IMR-90 (cell line): ENCODE measurements at regions not wholly inside any gene's neighbourhood (a gene's known extent, or its start where the extent isn't known, plus 50 kb on each side); places are given as distances from the start of the nearest gene placed in this dataset.

ENCODE experiments used
- ATAC-seq: fragments of 200-7000 bp; cut with Tn5 transposase; 2 replicates; pipeline ENCODE4 v1.9.1; 2020; ENCODE audit warnings: low read depth, mild to moderate bottlenecking, moderate library complexity
- BruUV-seq: library from RNA; stranded (reverse); fragments of 400-500 nt; replicated peaks from 2 replicates; lab custom pipeline; 2021; lab: Mats Ljungman, UMichigan
- CTCF ChIA-PET: fragments of 300-600 bp; formaldehyde crosslinking; extraction: SDS; loops from one replicate; lab custom pipeline; 2021; ENCODE audit warnings: antibody characterized with exemption; lab: Yijun Ruan, JAX
- POLR2A ChIA-PET: fragments of 300-600 bp; sonication (Branson Sonifier 250); formaldehyde crosslinking; loops from one replicate; lab custom pipeline; 2022; ENCODE audit warnings: antibody characterized with exemption; ENCODE audit not compliant: unreplicated experiment; lab: Charles Lee
- DNase-seq: peaks from one replicate; pipeline ENCODE4 v3.0.0; 2013
- H2AFZ ChIP-seq: replicated peaks from 2 replicates; pipeline ENCODE3; 2013; ENCODE audit warnings: low read length, mild to moderate bottlenecking; ENCODE audit not compliant: poor library complexity
- H2AK5ac ChIP-seq: 2 replicates; pipeline ENCODE4 v1.6.1; 2013; ENCODE audit warnings: low read depth, low read length, inconsistent platforms
- H2AK9ac ChIP-seq: replicated peaks from 2 replicates; pipeline ENCODE3; 2013; ENCODE audit warnings: mild to moderate bottlenecking, low read depth, low read length, moderate library complexity; ENCODE audit not compliant: poor library complexity
- H2BK120ac ChIP-seq: 2 replicates; pipeline ENCODE4 v1.6.1; 2013; ENCODE audit warnings: low read depth, low read length, inconsistent platforms
- H2BK15ac ChIP-seq: 3 replicates; pipeline ENCODE4 v1.6.1; 2013; ENCODE audit warnings: low read depth, low read length, inconsistent platforms
- H2BK20ac ChIP-seq: 2 replicates; pipeline ENCODE4 v1.6.1; 2013; ENCODE audit warnings: low read depth, mild to moderate bottlenecking, inconsistent platforms, low read length, moderate library complexity
- H2BK5ac ChIP-seq: 2 replicates; pipeline ENCODE4 v1.6.1; 2013; ENCODE audit warnings: mild to moderate bottlenecking, low read depth, low read length, inconsistent platforms; ENCODE audit not compliant: poor library complexity, severe bottlenecking
- H3K14ac ChIP-seq: replicated peaks from 2 replicates; pipeline ENCODE4 v1.6.1; 2013; ENCODE audit warnings: low read depth, low read length, inconsistent platforms
- H3K18ac ChIP-seq: 2 replicates; pipeline ENCODE4 v1.6.1; 2013; ENCODE audit warnings: low read depth, low read length, control low read depth
- H3K23ac ChIP-seq: 2 replicates; pipeline ENCODE4 v1.6.1; 2013; ENCODE audit warnings: low read depth, low read length, inconsistent platforms
- H3K27ac ChIP-seq: 2 replicates; pipeline ENCODE4 v1.5.1; 2013; ENCODE audit warnings: mild to moderate bottlenecking, control low read depth, low read length; ENCODE audit not compliant: insufficient read depth
- H3K27me3 ChIP-seq: 2 replicates; pipeline ENCODE4 v1.6.1; 2013; ENCODE audit warnings: low read length; ENCODE audit not compliant: control insufficient read depth, insufficient read depth
- H3K36me3 ChIP-seq: 2 replicates; pipeline ENCODE4 v1.6.1; 2013; ENCODE audit warnings: low read length, mixed read lengths; ENCODE audit not compliant: control insufficient read depth, insufficient read depth
- H3K4ac ChIP-seq: 2 replicates; pipeline ENCODE4 v1.6.1; 2013; ENCODE audit warnings: low read depth, low read length, inconsistent platforms
- H3K4me1 ChIP-seq: 2 replicates; pipeline ENCODE4 v1.6.1; 2013; ENCODE audit warnings: low read length, mixed read lengths; ENCODE audit not compliant: control insufficient read depth, insufficient read depth
- H3K4me2 ChIP-seq: 2 replicates; pipeline ENCODE4 v1.6.1; 2013; ENCODE audit warnings: low read depth, mild to moderate bottlenecking, control low read depth, low read length, moderate library complexity
- H3K4me3 ChIP-seq: 2 replicates; pipeline ENCODE4 v1.5.1; 2013; ENCODE audit warnings: low read depth, mild to moderate bottlenecking, control low read depth, low read length, moderate library complexity; ENCODE audit not compliant: insufficient read depth
- H3K56ac ChIP-seq: 2 replicates; pipeline ENCODE4 v1.6.1; 2013; ENCODE audit warnings: low read length, inconsistent platforms; ENCODE audit not compliant: insufficient read depth; ENCODE audit errors: extremely low read depth
- H3K79me1 ChIP-seq, 2 experiments: 2 replicates each; pipeline ENCODE4 v1.6.1; 2013; ENCODE audit warnings: low read length in 2 of 2, inconsistent platforms in 1 of 2, low read depth in 1 of 2
- H3K9ac ChIP-seq: 2 replicates; pipeline ENCODE4 v1.6.1; 2013; ENCODE audit warnings: low read depth, low read length, control low read depth
- H3K9me1 ChIP-seq: 2 replicates; pipeline ENCODE4 v1.6.1; 2013; ENCODE audit warnings: low read length, inconsistent platforms; ENCODE audit not compliant: insufficient read depth
- H3K9me3 ChIP-seq: 2 replicates; pipeline ENCODE4 v1.6.1; 2013; ENCODE audit warnings: low read length; ENCODE audit not compliant: control insufficient read depth, insufficient read depth
- H4K20me1 ChIP-seq: 2 replicates; pipeline ENCODE4 v1.6.1; 2013; ENCODE audit warnings: low read length, inconsistent platforms; ENCODE audit not compliant: insufficient read depth
- H4K5ac ChIP-seq: 2 replicates; pipeline ENCODE4 v1.6.1; 2013; ENCODE audit warnings: mild to moderate bottlenecking, low read depth, low read length, control low read depth
- H4K8ac ChIP-seq, 2 experiments: 2 replicates each; pipeline ENCODE4 v1.6.1; 2013; ENCODE audit warnings: low read depth in 2 of 2, low read length in 2 of 2, control low read depth in 1 of 2, inconsistent platforms in 1 of 2
- H4K91ac ChIP-seq: 2 replicates; pipeline ENCODE4 v1.6.1; 2013; ENCODE audit warnings: low read depth, low read length, inconsistent platforms; ENCODE audit not compliant: insufficient read depth
- BHLHE40 ChIP-seq: fragments of 150-350 bp; IDR thresholded peaks from 2 replicates; pipeline ENCODE4 v1.6.1; 2016; ENCODE audit warnings: mild to moderate bottlenecking, low read depth, low read length
- WGBS, 2 experiments: methylation state at CpG; one replicate each; pipeline versions ENCODE4 v1.1.5 to v1.1.7; 2013; ENCODE audit warnings: missing lambda C conversion rate in 2 of 2; ENCODE audit not compliant: insufficient read length in 1 of 2; ENCODE audit errors: extremely low coverage in 2 of 2; 5-methylcytosine and 5-hydroxymethylcytosine counted together
- dilution Hi-C: fragments of 300-500 bp; cut with HindIII; formaldehyde crosslinking; loops from one replicate; pipeline ENCODE4 v1.14.3; 2018; ENCODE audit warnings: low sequenced_read_pairs; ENCODE audit not compliant: unreplicated experiment
- in situ Hi-C: fragments of 300-500 bp; cut with MboI; formaldehyde crosslinking; loops from 3 replicates; pipeline ENCODE4 v1.14.3; 2019; ENCODE audit warnings: low sequenced_read_pairs, inconsistent platforms, mixed read lengths
- intact Hi-C: fragments of 100-400 bp; cut with micrococcal nuclease; formaldehyde crosslinking; loops from 2 replicates; pipeline ENCODE4 v1.10.0; 2022

DNA sequence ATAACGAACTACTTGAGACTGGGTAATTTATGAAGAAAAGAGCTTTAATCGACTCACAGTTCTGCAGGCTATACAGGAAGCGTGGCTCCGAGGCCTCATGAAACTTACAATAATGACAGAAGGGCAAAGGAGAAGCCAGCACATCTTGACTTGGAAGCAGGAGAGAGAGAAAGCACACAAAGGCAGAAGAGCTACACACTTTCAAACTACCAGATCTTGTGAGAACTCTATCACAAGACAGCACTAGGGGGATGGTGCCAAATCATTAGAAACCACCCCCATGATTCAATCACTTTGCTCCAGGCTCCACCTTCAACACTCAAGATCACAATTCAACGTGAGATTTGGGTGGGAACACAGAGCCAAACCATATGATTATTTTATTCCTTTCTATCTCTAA lies 655.9 kb upstream of the SYT4 start:
- no peak overlapping the region for H3K14ac ChIP-seq
- H3K4ac ChIP-seq = no peak overlapping the region
- WGBS, 2 experiments = no CpG with 5 or more reads among the region's 5 CpGs
- intact Hi-C loops (loop anchor here (10.0 kb wide), 1 partner anchor 268 kb away; no protein-coding TSS in a partner anchor), in situ Hi-C loops (no loop called here), dilution Hi-C loops (no loop called here)
- no peak overlapping the region for H2BK120ac ChIP-seq
- H3K36me3 ChIP-seq = no peaks in the 10 kb centered on the region
- H3K4me2 ChIP-seq = no peak overlapping the region
- TF ChIP-seq BHLHE40 = no peak
- H4K20me1 ChIP-seq = no peaks in the 10 kb centered on the region
- peak overlapping the region; percentile 69; the same call in 1 of the 2 replicates for H3K18ac ChIP-seq
- H3K4me1 ChIP-seq = peaks cover 5% of the 10 kb centered on the region; the same call in 1 of the 2 replicates
- no peak overlapping the region for H2AK9ac ChIP-seq
- no peaks in the 10 kb centered on the region for H3K79me1 ChIP-seq
- H3K27ac ChIP-seq = no peak overlapping the region; the same call in 1 of the 2 replicates
- ATAC-seq = no peak
- BruUV-seq = no TSS peak
- no peak overlapping the region for H4K8ac ChIP-seq
- ChIA-PET CTCF (no interaction called here), POLR2A (no interaction called here)
- H2BK5ac ChIP-seq = no peak overlapping the region
- H3K4me3 ChIP-seq = no peak overlapping the region
- no peaks in the 10 kb centered on the region for H3K9me3 ChIP-seq
- no peak for DNase-seq
- no peak overlapping the region for H3K23ac ChIP-seq
- H4K91ac ChIP-seq = no peak overlapping the region
- H2AK5ac ChIP-seq = no peak overlapping the region
- no peak overlapping the region for H3K56ac ChIP-seq
- peak overlapping the region; percentile 40; the same call in 1 of the 2 replicates for H4K5ac ChIP-seq
- H3K9me1 ChIP-seq = no peaks in the 10 kb centered on the region
- H3K27me3 ChIP-seq = no peaks in the 10 kb centered on the region
- H2BK20ac ChIP-seq = peak overlapping the region; percentile 39; the same call in 1 of the 2 replicates
- H2BK15ac ChIP-seq = no peak overlapping the region
- no peak overlapping the region for H3K9ac ChIP-seq
- no peak overlapping the region for H2AFZ ChIP-seq
